ENCODE measurements at regions not wholly inside any gene's neighbourhood (a gene's known extent, or its start where the extent isn't known, plus 50 kb on each side); places are given as distances from the start of the nearest gene placed in this dataset.

DNA sequence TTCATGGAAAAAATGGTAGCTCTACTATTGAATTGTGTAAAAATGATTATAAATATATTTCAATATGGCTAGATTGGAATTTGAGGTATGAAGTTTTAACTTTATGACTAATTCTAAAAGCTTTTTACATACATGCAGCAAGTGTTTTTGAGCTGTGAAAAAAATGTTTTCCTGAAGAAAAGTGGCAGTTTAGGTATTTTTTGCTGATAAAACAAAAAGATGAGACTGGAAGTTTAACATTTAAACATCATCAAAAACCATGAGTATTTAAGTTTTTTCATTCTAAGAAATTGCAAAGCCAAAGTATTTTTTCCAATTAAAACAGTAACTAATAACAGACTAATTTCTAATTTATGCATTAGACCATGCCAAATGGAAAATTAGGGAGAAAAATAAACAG is 751.1 kb downstream of the FGF9 start:
- no peak overlapping the region for H3K27ac ChIP-seq (ENCODE audit: low read depth, low read length, severe bottlenecking)
- no peaks in the 10 kb centered on the region for H3K9me3 ChIP-seq (ENCODE audit: control insufficient read depth, low read length)
- no peaks in the 10 kb centered on the region for H3K36me3 ChIP-seq (ENCODE audit: control insufficient read depth, insufficient read depth, low read length)
- H3K4me3 ChIP-seq (ENCODE audit: extremely low read depth, insufficient read depth, low read length, poor library complexity, severe bottlenecking), result no peak overlapping the region
- no peaks in the 10 kb centered on the region for H3K4me1 ChIP-seq (ENCODE audit: control insufficient read depth, insufficient read depth, low read length, poor library complexity, severe bottlenecking)

GRCh38 chr13:22422712-22423111 is 751.8 kb downstream of the FGF9 start:
- H3K27ac ChIP-seq (ENCODE audit: low read depth, low read length, severe bottlenecking), result no peak overlapping the region
- no peak overlapping the region for H3K4me3 ChIP-seq (ENCODE audit: extremely low read depth, insufficient read depth, low read length, poor library complexity, severe bottlenecking)
- H3K9me3 ChIP-seq (ENCODE audit: control insufficient read depth, low read length), result no peaks in the 10 kb centered on the region
- 85 to 95% methylated on average over 4 to 6 of the region's 7 CpGs for WGBS, 2 experiments (ENCODE audit: insufficient coverage in 2 of 2)
- H3K4me1 ChIP-seq (ENCODE audit: control insufficient read depth, insufficient read depth, low read length, poor library complexity, severe bottlenecking), result no peaks in the 10 kb centered on the region
- H3K36me3 ChIP-seq (ENCODE audit: control insufficient read depth, insufficient read depth, low read length), result no peaks in the 10 kb centered on the region

DNA sequence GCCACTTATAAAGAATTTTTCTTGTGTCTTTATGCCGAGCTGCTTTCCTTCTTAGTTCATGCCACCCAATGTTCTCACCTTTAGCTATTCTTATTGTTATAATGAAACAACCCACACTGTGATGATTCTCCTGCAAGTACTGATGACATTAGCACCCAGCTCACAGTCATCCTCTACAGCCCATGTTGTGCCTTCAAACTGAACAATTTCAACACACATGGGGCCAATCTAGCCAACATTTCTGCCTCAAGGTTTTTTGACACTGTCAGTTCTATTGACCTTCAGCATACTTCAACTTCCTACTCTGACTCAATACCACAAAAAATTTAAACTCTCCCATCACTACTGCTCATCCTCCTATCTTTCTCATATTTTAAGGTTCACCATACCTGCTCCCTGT is 752.4 kb downstream of the FGF9 start:
- no CpG with 5 or more reads among the region's 1 CpG for WGBS, 2 experiments (ENCODE audit: insufficient coverage in 2 of 2)

DNA sequence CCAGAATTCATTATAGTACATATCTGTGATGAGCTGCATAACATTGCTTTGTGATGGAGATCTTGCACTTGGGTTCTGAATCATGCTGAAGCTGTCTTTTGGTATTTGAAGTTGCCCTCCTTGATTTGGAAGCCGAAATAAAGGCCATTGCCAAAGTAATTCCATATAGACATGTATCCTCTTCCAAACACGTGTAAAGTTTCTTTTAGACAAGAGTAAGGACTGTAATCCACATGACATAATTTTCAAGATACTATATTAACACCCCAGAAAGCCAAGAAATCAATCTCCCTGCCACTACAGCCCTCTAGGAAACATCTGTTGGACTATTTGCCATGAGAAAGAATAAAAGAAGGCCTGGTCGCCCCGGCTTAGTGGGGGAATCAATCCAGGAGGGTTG is 754.2 kb downstream of the FGF9 start:
- Histone ChIP-seq H3K4me1 (ENCODE audit: control insufficient read depth, insufficient read depth, low read length, poor library complexity, severe bottlenecking) (peaks cover 7% of the 10 kb centered on the region), H3K36me3 (ENCODE audit: control insufficient read depth, insufficient read depth, low read length) (no peaks in the 10 kb centered on the region), H3K9me3 (ENCODE audit: control insufficient read depth, low read length) (no peaks in the 10 kb centered on the region), H3K27ac (ENCODE audit: low read depth, low read length, severe bottlenecking) (no peak overlapping the region), H3K4me3 (ENCODE audit: extremely low read depth, insufficient read depth, low read length, poor library complexity, severe bottlenecking) (no peak overlapping the region)
- WGBS, 2 experiments (ENCODE audit: insufficient coverage in 2 of 2), result 89 to 100% methylated on average over 2 to 3 of the region's 4 CpGs

More for the DNA sequence above, 752.4 kb downstream of the FGF9 start:
- Histone ChIP-seq H3K9me3 (ENCODE audit: control insufficient read depth, low read length) (no peaks in the 10 kb centered on the region), H3K4me1 (ENCODE audit: control insufficient read depth, insufficient read depth, low read length, poor library complexity, severe bottlenecking) (peaks cover 5% of the 10 kb centered on the region), H3K4me3 (ENCODE audit: extremely low read depth, insufficient read depth, low read length, poor library complexity, severe bottlenecking) (no peak overlapping the region), H3K27ac (ENCODE audit: low read depth, low read length, severe bottlenecking) (no peak overlapping the region), H3K36me3 (ENCODE audit: control insufficient read depth, insufficient read depth, low read length) (no peaks in the 10 kb centered on the region)

GRCh38 chr13:22427066-22427465 is 753.7 kb upstream of the SGCG start:
- Histone ChIP-seq H3K4me3 (ENCODE audit: extremely low read depth, insufficient read depth, low read length, poor library complexity, severe bottlenecking) (no peak overlapping the region), H3K4me1 (ENCODE audit: control insufficient read depth, insufficient read depth, low read length, poor library complexity, severe bottlenecking) (peaks cover 7% of the 10 kb centered on the region), H3K27ac (ENCODE audit: low read depth, low read length, severe bottlenecking) (no peak overlapping the region), H3K9me3 (ENCODE audit: control insufficient read depth, low read length) (no peaks in the 10 kb centered on the region), H3K36me3 (ENCODE audit: control insufficient read depth, insufficient read depth, low read length) (no peaks in the 10 kb centered on the region)
- WGBS, 2 experiments (ENCODE audit: insufficient coverage in 2 of 2), result 100% methylated on average over 2 of the region's 3 CpGs

DNA sequence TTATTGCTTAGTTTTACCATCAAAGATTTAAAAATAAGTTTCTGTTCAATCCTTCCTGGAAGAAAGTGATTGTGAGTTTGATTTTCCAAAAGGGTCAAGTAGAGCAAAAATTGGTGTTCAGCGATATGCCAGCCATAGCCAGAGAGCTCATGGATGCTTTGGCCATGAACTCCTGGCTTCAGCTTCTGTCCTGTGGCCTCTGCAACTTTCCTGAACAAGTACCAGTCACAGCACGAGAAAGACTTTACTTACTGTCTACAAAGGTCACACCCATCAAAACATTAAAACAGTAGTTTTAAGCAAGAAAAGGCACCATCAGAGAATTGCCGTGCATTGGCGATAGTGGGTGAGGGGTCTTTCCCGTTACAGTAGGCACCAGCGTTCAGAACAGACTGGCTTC is 753.0 kb upstream of the SGCG start:
- Histone ChIP-seq H3K4me3 (ENCODE audit: extremely low read depth, insufficient read depth, low read length, poor library complexity, severe bottlenecking) (no peak overlapping the region), H3K27ac (ENCODE audit: low read depth, low read length, severe bottlenecking) (no peak overlapping the region), H3K9me3 (ENCODE audit: control insufficient read depth, low read length) (no peaks in the 10 kb centered on the region), H3K4me1 (ENCODE audit: control insufficient read depth, insufficient read depth, low read length, poor library complexity, severe bottlenecking) (peaks cover 7% of the 10 kb centered on the region), H3K36me3 (ENCODE audit: control insufficient read depth, insufficient read depth, low read length) (no peaks in the 10 kb centered on the region)
- 88 to 89% methylated on average over 1 to 5 of the region's 6 CpGs for WGBS, 2 experiments (ENCODE audit: insufficient coverage in 2 of 2)

- H3K27ac ChIP-seq (ENCODE audit: low read depth, low read length, severe bottlenecking), result peak overlapping the region; percentile 41
- no peak overlapping the region for H3K4me3 ChIP-seq (ENCODE audit: extremely low read depth, insufficient read depth, low read length, poor library complexity, severe bottlenecking)
- 86 to 88% methylated on average over 5 of the region's 10 CpGs for WGBS, 2 experiments (ENCODE audit: insufficient coverage in 2 of 2)
- H3K36me3 ChIP-seq (ENCODE audit: control insufficient read depth, insufficient read depth, low read length), result no peaks in the 10 kb centered on the region
- peaks cover 7% of the 10 kb centered on the region for H3K4me1 ChIP-seq (ENCODE audit: control insufficient read depth, insufficient read depth, low read length, poor library complexity, severe bottlenecking)
- H3K9me3 ChIP-seq (ENCODE audit: control insufficient read depth, low read length), result no peaks in the 10 kb centered on the region
These were observed 752.5 kb upstream of the SGCG start for GRCh38 chr13:22428188-22428828.

DNA sequence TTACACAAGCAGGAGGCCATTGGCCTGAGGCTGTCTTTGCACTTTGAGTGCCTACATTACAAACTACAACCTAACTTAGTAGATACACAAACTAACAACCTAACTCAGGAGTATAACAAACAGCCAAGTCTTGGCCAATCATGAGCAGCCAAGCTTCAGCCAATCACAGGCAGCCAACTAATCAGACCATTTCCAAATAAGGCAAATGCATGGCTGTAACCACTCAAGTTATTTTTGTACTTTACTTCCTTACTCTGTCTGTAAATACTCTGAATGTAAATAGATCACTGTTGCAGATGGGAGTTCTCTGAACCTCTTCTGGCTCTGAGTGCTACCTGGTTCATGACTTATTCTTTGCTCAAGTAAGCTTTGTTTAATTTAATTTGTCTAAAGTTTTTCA is 748.1 kb upstream of the SGCG start:
- H3K36me3 ChIP-seq (ENCODE audit: control insufficient read depth, insufficient read depth, low read length), result no peaks in the 10 kb centered on the region
- no peaks in the 10 kb centered on the region for H3K9me3 ChIP-seq (ENCODE audit: control insufficient read depth, low read length)
- H3K27ac ChIP-seq (ENCODE audit: low read depth, low read length, severe bottlenecking), result no peak overlapping the region
- H3K4me1 ChIP-seq (ENCODE audit: control insufficient read depth, insufficient read depth, low read length, poor library complexity, severe bottlenecking), result peaks cover 7% of the 10 kb centered on the region
- H3K4me3 ChIP-seq (ENCODE audit: extremely low read depth, insufficient read depth, low read length, poor library complexity, severe bottlenecking), result no peak overlapping the region

- Histone ChIP-seq H3K27ac (ENCODE audit: low read depth, low read length, severe bottlenecking) (no peak overlapping the region), H3K36me3 (ENCODE audit: control insufficient read depth, insufficient read depth, low read length) (no peaks in the 10 kb centered on the region), H3K9me3 (ENCODE audit: control insufficient read depth, low read length) (no peaks in the 10 kb centered on the region), H3K4me1 (ENCODE audit: control insufficient read depth, insufficient read depth, low read length, poor library complexity, severe bottlenecking) (no peaks in the 10 kb centered on the region), H3K4me3 (ENCODE audit: extremely low read depth, insufficient read depth, low read length, poor library complexity, severe bottlenecking) (no peak overlapping the region)
- 52 to 66% methylated on average over 3 to 6 of the region's 7 CpGs for WGBS, 2 experiments (ENCODE audit: insufficient coverage in 2 of 2)
These were observed 733.5 kb upstream of the SGCG start for GRCh38 chr13:22447132-22447886.

GRCh38 chr13:22449251-22449650 is 731.5 kb upstream of the SGCG start:
- Histone ChIP-seq H3K27ac (ENCODE audit: low read depth, low read length, severe bottlenecking) (no peak overlapping the region), H3K4me3 (ENCODE audit: extremely low read depth, insufficient read depth, low read length, poor library complexity, severe bottlenecking) (no peak overlapping the region), H3K4me1 (ENCODE audit: control insufficient read depth, insufficient read depth, low read length, poor library complexity, severe bottlenecking) (no peaks in the 10 kb centered on the region), H3K9me3 (ENCODE audit: control insufficient read depth, low read length) (no peaks in the 10 kb centered on the region), H3K36me3 (ENCODE audit: control insufficient read depth, insufficient read depth, low read length) (no peaks in the 10 kb centered on the region)
- WGBS, 2 experiments (ENCODE audit: insufficient coverage in 2 of 2), result 100% methylated on average over 1 of the region's 5 CpGs; no CpG with 5 or more reads in 1 of the 2 experiments

- H3K36me3 ChIP-seq (ENCODE audit: control insufficient read depth, insufficient read depth, low read length), result no peaks in the 10 kb centered on the region
- H3K27ac ChIP-seq (ENCODE audit: low read depth, low read length, severe bottlenecking), result peak overlapping the region; percentile 55
- peaks cover 6% of the 10 kb centered on the region for H3K4me1 ChIP-seq (ENCODE audit: control insufficient read depth, insufficient read depth, low read length, poor library complexity, severe bottlenecking)
- WGBS, 2 experiments (ENCODE audit: insufficient coverage in 2 of 2), result 60 to 77% methylated on average over 2 to 5 of the region's 5 CpGs
- no peak overlapping the region for H3K4me3 ChIP-seq (ENCODE audit: extremely low read depth, insufficient read depth, low read length, poor library complexity, severe bottlenecking)
- no peaks in the 10 kb centered on the region for H3K9me3 ChIP-seq (ENCODE audit: control insufficient read depth, low read length)
These were observed 729.4 kb upstream of the SGCG start for GRCh38 chr13:22451327-22451741.

Measured in mesodermal cell (in vitro differentiated cells).